ENCODE measurements at regions not wholly inside any gene's neighbourhood (a gene's known extent, or its start where the extent isn't known, plus 50 kb on each side); places are given as distances from the start of the nearest gene placed in this dataset.

DNA sequence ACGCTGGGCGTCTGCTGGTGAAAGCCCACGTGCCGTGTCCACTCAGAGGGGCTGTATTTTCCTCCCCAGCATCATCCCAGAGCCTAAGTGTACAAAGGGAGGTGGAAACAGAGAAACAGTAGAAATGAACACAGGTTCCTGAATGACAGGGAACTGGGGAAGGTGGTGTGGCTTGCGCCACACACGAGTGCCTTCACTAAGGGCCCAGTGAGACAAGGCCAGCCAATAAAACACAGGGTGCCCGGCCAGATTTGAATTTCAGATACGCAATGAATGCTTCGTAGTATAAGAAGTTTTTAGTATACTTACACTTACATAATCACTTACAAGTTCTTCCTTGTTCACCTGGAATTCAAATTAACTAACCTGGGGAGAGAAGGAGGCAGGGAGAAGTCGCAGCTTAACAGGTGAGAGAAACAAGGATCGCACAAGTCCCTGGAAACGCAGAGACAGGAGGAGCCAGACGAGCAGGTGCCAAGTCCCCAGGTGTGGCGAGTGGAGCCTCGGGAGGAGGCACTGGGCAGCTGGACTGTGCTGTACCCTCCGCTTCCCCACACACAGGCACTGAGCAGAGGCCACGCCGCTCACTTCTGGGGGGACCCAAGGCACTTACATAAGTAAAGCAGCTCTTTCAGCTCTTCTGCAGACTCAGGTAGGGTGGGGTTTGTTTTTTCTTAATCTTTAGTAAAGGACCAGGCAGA, 105.2 kb upstream of the MGMT start:
- BruUV-seq (replicated peaks), result no TSS peak
- POLR2A ChIA-PET, result interaction anchor here (0.6 kb wide), 1 partner anchor 24 kb away, joined by 3 read pairs; no protein-coding TSS in a partner anchor
- intact Hi-C loops (cut with micrococcal nuclease) (no loop called here), in situ Hi-C loops (cut with MboI) (no loop called here)
- no peaks in the 10 kb centered on the region for H3K79me2 ChIP-seq (ENCODE audit: control insufficient read depth, insufficient read depth, low read length)
- CTCF ChIA-PET (ENCODE audit: low intra/inter-chr PET ratio), result no interaction called here
- H3K9ac ChIP-seq (ENCODE audit: insufficient read depth in 1 of 2, low read depth in 2 of 2, low read length in 2 of 2), result no peak overlapping the region
- no peak overlapping the region for H2AFZ ChIP-seq (ENCODE audit: low read depth, low read length)
- DNase-seq (ENCODE audit: extremely low read depth in 1 of 4, low spot score in 3 of 4) (no peak), FAIRE-seq (no peak), ATAC-seq (no peak)
- H3K9me3 ChIP-seq (replicated peaks; ENCODE audit: control insufficient read depth, insufficient read depth, low read depth, low read length), result no peaks in the 10 kb centered on the region
- no peaks in the 10 kb centered on the region for H3K36me3 ChIP-seq (ENCODE audit: control insufficient read depth, insufficient read depth, low read length)
- H3K27me3 ChIP-seq (ENCODE audit: control insufficient read depth in 2 of 2, insufficient read depth in 2 of 2, low read length in 2 of 2), result no peaks in the 10 kb centered on the region
- no peak overlapping the region for H3K4me2 ChIP-seq (ENCODE audit: insufficient read depth, low read length)
- H3K27ac ChIP-seq (ENCODE audit: extremely low read depth, low read depth, low read length), result no peak overlapping the region
- no peak overlapping the region for H3K4me3 ChIP-seq
- no peaks in the 10 kb centered on the region for H3K4me1 ChIP-seq (replicated peaks in 1 of 2; ENCODE audit: control insufficient read depth in 2 of 2, insufficient read depth in 2 of 2, low read length in 2 of 2)
- H4K20me1 ChIP-seq (replicated peaks; ENCODE audit: control insufficient read depth, insufficient read depth, low read length), result no peaks in the 10 kb centered on the region
- TF ChIP-seq FOXK1 (CRISPR knock-in tag; IDR thresholded peaks at IDR 0.05; ENCODE audit: borderline replicate concordance), result no peak
- under 1% methylated on average over 15 of the region's 18 CpGs for WGBS (ENCODE audit: insufficient coverage, low coverage, missing lambda C conversion rate)
- H3K9me1 ChIP-seq (ENCODE audit: control insufficient read depth, insufficient read depth, low read length), result no peaks in the 10 kb centered on the region

GRCh38 chr10:129364949-129365348, 102.1 kb upstream of the MGMT start:
- H3K79me2 ChIP-seq (ENCODE audit: control insufficient read depth, insufficient read depth, low read length), result no peaks in the 10 kb centered on the region
- ChIA-PET CTCF (ENCODE audit: low intra/inter-chr PET ratio) (no interaction called here), POLR2A (no interaction called here)
- no peaks in the 10 kb centered on the region for H3K9me3 ChIP-seq (replicated peaks; ENCODE audit: control insufficient read depth, insufficient read depth, low read depth, low read length)
- DNase-seq (ENCODE audit: extremely low read depth in 1 of 4, low spot score in 3 of 4) (no peak), FAIRE-seq (no peak), ATAC-seq (no peak)
- in situ Hi-C loops (cut with MboI) (no loop called here), intact Hi-C loops (cut with micrococcal nuclease) (no loop called here)
- H3K36me3 ChIP-seq (ENCODE audit: control insufficient read depth, insufficient read depth, low read length), result no peaks in the 10 kb centered on the region
- H3K4me3 ChIP-seq, result no peak overlapping the region
- H4K20me1 ChIP-seq (replicated peaks; ENCODE audit: control insufficient read depth, insufficient read depth, low read length), result no peaks in the 10 kb centered on the region
- no TSS peak for BruUV-seq (replicated peaks)
- no peak overlapping the region for H3K4me2 ChIP-seq (ENCODE audit: insufficient read depth, low read length)
- H3K27me3 ChIP-seq (ENCODE audit: control insufficient read depth in 2 of 2, insufficient read depth in 2 of 2, low read length in 2 of 2), result no peaks in the 10 kb centered on the region
- H2AFZ ChIP-seq (ENCODE audit: low read depth, low read length), result no peak overlapping the region
- H3K4me1 ChIP-seq (replicated peaks in 1 of 2; ENCODE audit: control insufficient read depth in 2 of 2, insufficient read depth in 2 of 2, low read length in 2 of 2), result no peaks in the 10 kb centered on the region
- WGBS (ENCODE audit: insufficient coverage, low coverage, missing lambda C conversion rate), result 0% methylated on average over 6 of the region's 6 CpGs
- H3K9ac ChIP-seq (ENCODE audit: insufficient read depth in 1 of 2, low read depth in 2 of 2, low read length in 2 of 2), result no peak overlapping the region
- H3K9me1 ChIP-seq (ENCODE audit: control insufficient read depth, insufficient read depth, low read length), result no peaks in the 10 kb centered on the region
- H3K27ac ChIP-seq (ENCODE audit: extremely low read depth, low read depth, low read length), result no peak overlapping the region
- TF ChIP-seq TRIM24 (IDR thresholded peaks at IDR 0.05), result no peak
- TF ChIP-seq GMEB1 (CRISPR knock-in tag; IDR thresholded peaks at IDR 0.05), result no peak
- no peak for TF ChIP-seq SAP30 (IDR thresholded peaks at IDR 0.05; ENCODE audit: borderline replicate concordance, insufficient read depth, low read depth, low read length, poor library complexity, severe bottlenecking)
- TF ChIP-seq ZKSCAN3 (CRISPR knock-in tag; IDR thresholded peaks at IDR 0.05), result no peak
- no peak for TF ChIP-seq KLF1 (tag; IDR thresholded peaks at IDR 0.05)
- TF ChIP-seq SIRT6 (IDR thresholded peaks at IDR 0.05; ENCODE audit: low read depth, low read length), result no peak
- no peak for TF ChIP-seq RBM25 (IDR thresholded peaks at IDR 0.05; ENCODE audit: low read depth, low read length, severe bottlenecking)
- TF ChIP-seq MAZ (CRISPR knock-in tag; conservative IDR thresholded peaks at IDR 0.05 in 1 of 2, IDR thresholded peaks at IDR 0.05 in 1 of 2), result no peak
- TF ChIP-seq, protein P1, sequence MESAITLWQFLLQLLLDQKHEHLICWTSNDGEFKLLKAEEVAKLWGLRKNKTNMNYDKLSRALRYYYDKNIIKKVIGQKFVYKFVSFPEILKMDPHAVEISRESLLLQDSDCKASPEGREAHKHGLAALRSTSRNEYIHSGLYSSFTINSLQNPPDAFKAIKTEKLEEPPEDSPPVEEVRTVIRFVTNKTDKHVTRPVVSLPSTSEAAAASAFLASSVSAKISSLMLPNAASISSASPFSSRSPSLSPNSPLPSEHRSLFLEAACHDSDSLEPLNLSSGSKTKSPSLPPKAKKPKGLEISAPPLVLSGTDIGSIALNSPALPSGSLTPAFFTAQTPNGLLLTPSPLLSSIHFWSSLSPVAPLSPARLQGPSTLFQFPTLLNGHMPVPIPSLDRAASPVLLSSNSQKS (CRISPR knock-in tag; IDR thresholded peaks at IDR 0.05), result no peak
- TF ChIP-seq, protein P2, sequence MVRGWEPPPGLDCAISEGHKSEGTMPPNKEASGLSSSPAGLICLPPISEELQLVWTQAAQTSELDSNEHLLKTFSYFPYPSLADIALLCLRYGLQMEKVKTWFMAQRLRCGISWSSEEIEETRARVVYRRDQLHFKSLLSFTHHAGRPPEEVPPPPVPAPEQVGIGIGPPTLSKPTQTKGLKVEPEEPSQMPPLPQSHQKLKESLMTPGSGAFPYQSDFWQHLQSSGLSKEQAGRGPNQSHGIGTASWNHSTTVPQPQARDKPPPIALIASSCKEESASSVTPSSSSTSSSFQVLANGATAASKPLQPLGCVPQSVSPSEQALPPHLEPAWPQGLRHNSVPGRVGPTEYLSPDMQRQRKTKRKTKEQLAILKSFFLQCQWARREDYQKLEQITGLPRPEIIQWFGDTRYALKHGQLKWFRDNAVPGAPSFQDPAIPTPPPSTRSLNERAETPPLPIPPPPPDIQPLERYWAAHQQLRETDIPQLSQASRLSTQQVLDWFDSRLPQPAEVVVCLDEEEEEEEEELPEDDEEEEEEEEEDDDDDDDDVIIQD (CRISPR knock-in tag; IDR thresholded peaks at IDR 0.05), result no peak

Data from K562 (cell line).